ENCODE measurements at regions not wholly inside any gene's neighbourhood (a gene's known extent, or its start where the extent isn't known, plus 50 kb on each side); places are given as distances from the start of the nearest gene placed in this dataset.

DNA sequence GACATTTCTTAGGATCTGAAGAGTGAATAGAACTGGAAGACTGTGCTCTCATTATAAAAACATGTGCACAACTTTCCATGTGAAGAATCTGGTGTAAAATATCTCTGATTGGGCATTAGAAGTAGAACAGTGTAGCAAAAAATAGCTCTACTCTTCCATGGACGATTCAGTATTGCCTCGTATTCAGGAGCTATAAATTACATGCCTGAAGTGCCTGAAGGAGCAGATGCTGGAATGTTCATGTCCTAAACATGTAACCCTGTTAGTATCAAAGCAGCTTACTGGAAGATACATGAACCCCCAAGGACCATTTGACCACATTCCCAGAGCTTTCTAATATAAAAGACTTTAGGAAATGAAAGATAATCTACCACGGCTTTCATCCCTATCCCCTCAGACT is 528.9 kb downstream of the DACH1 start:
- Histone ChIP-seq H3K9me3 (replicated peaks in 1 of 3) (no peaks in the 10 kb centered on the region), H3K27me3 (no peaks in the 10 kb centered on the region), H3K4me1 (replicated peaks in 1 of 2) (no peaks in the 10 kb centered on the region), H3K36me3 (replicated peaks in 1 of 2) (no peaks in the 10 kb centered on the region), H3K4me3 (no peak overlapping the region), H3K27ac (no peak overlapping the region)
- TF ChIP-seq POLR2A (IDR thresholded peaks at IDR 0.05) = no peak
- TF ChIP-seq, protein P1, sequence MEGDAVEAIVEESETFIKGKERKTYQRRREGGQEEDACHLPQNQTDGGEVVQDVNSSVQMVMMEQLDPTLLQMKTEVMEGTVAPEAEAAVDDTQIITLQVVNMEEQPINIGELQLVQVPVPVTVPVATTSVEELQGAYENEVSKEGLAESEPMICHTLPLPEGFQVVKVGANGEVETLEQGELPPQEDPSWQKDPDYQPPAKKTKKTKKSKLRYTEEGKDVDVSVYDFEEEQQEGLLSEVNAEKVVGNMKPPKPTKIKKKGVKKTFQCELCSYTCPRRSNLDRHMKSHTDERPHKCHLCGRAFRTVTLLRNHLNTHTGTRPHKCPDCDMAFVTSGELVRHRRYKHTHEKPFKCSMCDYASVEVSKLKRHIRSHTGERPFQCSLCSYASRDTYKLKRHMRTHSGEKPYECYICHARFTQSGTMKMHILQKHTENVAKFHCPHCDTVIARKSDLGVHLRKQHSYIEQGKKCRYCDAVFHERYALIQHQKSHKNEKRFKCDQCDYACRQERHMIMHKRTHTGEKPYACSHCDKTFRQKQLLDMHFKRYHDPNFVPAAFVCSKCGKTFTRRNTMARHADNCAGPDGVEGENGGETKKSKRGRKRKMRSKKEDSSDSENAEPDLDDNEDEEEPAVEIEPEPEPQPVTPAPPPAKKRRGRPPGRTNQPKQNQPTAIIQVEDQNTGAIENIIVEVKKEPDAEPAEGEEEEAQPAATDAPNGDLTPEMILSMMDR (IDR thresholded peaks at IDR 0.05) = no peak
- no peak for DNase-seq
- intact Hi-C loops (cut with DNase I) = no loop called here
- 60 to 81% (median 63%) methylated on average over 3 of the region's 3 CpGs for WGBS, 4 donors

DNA sequence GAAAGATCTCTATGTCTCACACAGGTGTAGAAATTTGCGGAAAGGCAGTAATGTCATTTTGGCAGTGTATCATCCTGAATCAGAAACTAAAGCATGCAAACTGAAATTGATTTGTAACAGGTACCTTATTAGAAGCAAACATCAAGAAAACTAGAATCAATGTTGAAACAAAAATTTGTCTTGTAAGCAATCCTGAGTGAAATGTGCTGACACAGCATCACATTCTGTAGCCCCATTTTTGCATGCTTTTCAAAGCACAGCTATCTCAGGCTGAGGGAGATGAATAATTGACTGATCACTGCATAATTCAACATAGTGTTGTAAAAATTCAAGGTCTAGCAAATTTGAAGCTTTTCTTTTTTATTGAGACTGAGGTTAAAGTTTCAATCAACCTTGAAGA is 539.7 kb downstream of the DACH1 start:
- intact Hi-C loops (cut with DNase I) = no loop called here
- 88 to 100% (median 91%) methylated on average over 1 of the region's 1 CpG for WGBS, 4 donors
- H3K27ac ChIP-seq = no peak overlapping the region
- H3K27me3 ChIP-seq = no peaks in the 10 kb centered on the region
- TF ChIP-seq POLR2A (IDR thresholded peaks at IDR 0.05) = no peak
- TF ChIP-seq, protein P1 (IDR thresholded peaks at IDR 0.05) = no peak
- H3K36me3 ChIP-seq (replicated peaks in 1 of 2) = no peaks in the 10 kb centered on the region
- DNase-seq = no peak
- H3K4me1 ChIP-seq (replicated peaks in 1 of 2) = no peaks in the 10 kb centered on the region
- H3K4me3 ChIP-seq = no peak overlapping the region
- no peaks in the 10 kb centered on the region for H3K9me3 ChIP-seq (replicated peaks in 1 of 3)

DNA sequence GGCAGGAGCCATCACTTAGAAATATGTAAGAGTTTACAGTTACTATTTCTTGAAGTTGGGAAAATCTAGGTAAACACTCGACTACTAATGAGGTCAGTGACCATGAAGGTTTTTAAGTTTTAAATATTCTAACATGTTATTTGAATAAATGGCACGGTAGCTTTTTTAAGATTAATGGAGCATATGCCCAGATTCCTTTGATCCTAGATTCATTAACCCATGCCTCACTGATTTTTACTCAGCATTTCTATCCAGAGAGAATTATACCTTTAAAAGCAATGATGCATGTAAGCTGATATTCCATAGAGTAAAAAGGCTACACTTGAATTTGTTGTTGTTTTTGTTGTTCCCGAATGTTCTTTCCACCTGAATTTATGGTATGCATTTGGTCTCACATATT is 541.4 kb downstream of the DACH1 start:
- TF ChIP-seq, protein P1 (IDR thresholded peaks at IDR 0.05) = no peak
- no peak for TF ChIP-seq POLR2A (IDR thresholded peaks at IDR 0.05)
- Histone ChIP-seq H3K36me3 (replicated peaks in 1 of 2) (no peaks in the 10 kb centered on the region), H3K9me3 (replicated peaks in 1 of 3) (no peaks in the 10 kb centered on the region), H3K4me1 (replicated peaks in 1 of 2) (no peaks in the 10 kb centered on the region), H3K27me3 (no peaks in the 10 kb centered on the region), H3K4me3 (no peak overlapping the region), H3K27ac (no peak overlapping the region)
- no peak for DNase-seq
- intact Hi-C loops (cut with DNase I) = no loop called here
- WGBS, 4 donors = 82 to 88% (median 84%) methylated on average over 3 of the region's 3 CpGs

DNA sequence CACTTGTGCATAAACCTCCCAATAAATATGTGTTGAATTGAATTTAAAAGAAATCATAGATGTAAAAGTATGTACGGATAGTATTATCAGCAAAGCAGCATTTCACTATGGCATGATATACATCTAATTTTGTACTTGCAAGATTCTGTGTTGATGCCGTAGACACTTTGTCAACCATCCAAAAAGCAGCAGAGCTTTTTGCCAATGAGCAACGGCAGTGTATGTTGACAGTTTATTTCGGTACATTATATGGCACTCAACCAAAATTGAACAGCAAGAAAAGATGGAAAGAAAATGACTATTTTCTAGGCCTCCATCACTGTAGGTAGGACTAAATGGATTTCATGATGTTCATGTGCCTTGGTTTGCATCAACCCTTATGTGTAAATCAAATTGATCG is 543.7 kb downstream of the DACH1 start:
- no peak for DNase-seq
- H3K4me3 ChIP-seq = no peak overlapping the region
- H3K9me3 ChIP-seq (replicated peaks in 1 of 3) = no peaks in the 10 kb centered on the region
- H3K27ac ChIP-seq = no peak overlapping the region
- TF ChIP-seq, protein P1 (IDR thresholded peaks at IDR 0.05) = no peak
- 92 to 95% (median 93%) methylated on average over 5 of the region's 5 CpGs for WGBS, 4 donors
- H3K4me1 ChIP-seq (replicated peaks in 1 of 2) = no peaks in the 10 kb centered on the region
- H3K27me3 ChIP-seq = no peaks in the 10 kb centered on the region
- intact Hi-C loops (cut with DNase I) = no loop called here
- no peaks in the 10 kb centered on the region for H3K36me3 ChIP-seq (replicated peaks in 1 of 2)
